ENCODE measurements at regions not wholly inside any gene's neighbourhood (a gene's known extent, or its start where the extent isn't known, plus 50 kb on each side); places are given as distances from the start of the nearest gene placed in this dataset.

GRCh38 chr11:112661571-112661970 lies 299.6 kb upstream of the NCAM1 start:
- no peaks in the 10 kb centered on the region for H3K4me1 ChIP-seq (ENCODE audit: control insufficient read depth, extremely low read depth, insufficient read depth, low read length)
- no peak overlapping the region for H3K9ac ChIP-seq (replicated peaks; ENCODE audit: extremely low read depth, insufficient read depth, low read length)
- dilution Hi-C loops (cut with MboI; ENCODE audit: extremely low pct_ligation_motif_present, low sequenced_read_pairs) (no loop called here), intact Hi-C loops (cut with micrococcal nuclease) (no loop called here)
- no peak overlapping the region for H3K4me3 ChIP-seq (replicated peaks in 1 of 3; ENCODE audit: insufficient read depth in 1 of 3, low read depth in 1 of 3, low read length in 3 of 3)
- no peaks in the 10 kb centered on the region for H3K9me1 ChIP-seq (replicated peaks; ENCODE audit: control insufficient read depth, extremely low read depth, insufficient read depth, low read length)
- no peaks in the 10 kb centered on the region for H3K36me3 ChIP-seq (ENCODE audit: control insufficient read depth in 2 of 2, extremely low read depth in 1 of 2, insufficient read depth in 2 of 2, low read length in 2 of 2)
- H3K79me2 ChIP-seq (ENCODE audit: control insufficient read depth, insufficient read depth, low read length) = no peaks in the 10 kb centered on the region
- no peaks in the 10 kb centered on the region for H3K27me3 ChIP-seq (ENCODE audit: control insufficient read depth in 2 of 2, insufficient read depth in 2 of 2, low read length in 2 of 2)
- no peak overlapping the region for H3K27ac ChIP-seq (ENCODE audit: insufficient read depth, low read depth, low read length)
- TF ChIP-seq MAX (IDR thresholded peaks at IDR 0.05; ENCODE audit: insufficient read depth, insufficient read length) = no peak
- TF ChIP-seq POLR2AphosphoS5 (IDR thresholded peaks at IDR 0.05; ENCODE audit: insufficient read depth, low read depth, low read length) = no peak
- TF ChIP-seq POLR2A (IDR thresholded peaks at IDR 0.05; ENCODE audit: low read depth, low read length) = no peak
- TF ChIP-seq EZH2 (IDR thresholded peaks at IDR 0.05; ENCODE audit: borderline replicate concordance, low read depth, low read length, severe bottlenecking) = no peak
- no peak for TF ChIP-seq FOS (IDR thresholded peaks at IDR 0.05; ENCODE audit: borderline replicate concordance, insufficient read depth, low read length)
- no peak for TF ChIP-seq JUN (IDR thresholded peaks at IDR 0.05; ENCODE audit: borderline replicate concordance, insufficient read depth, insufficient read length, low read depth)
- TF ChIP-seq MYC (IDR thresholded peaks at IDR 0.05; ENCODE audit: low read depth, low read length) = no peak
- FAIRE-seq = no peak
- no peak overlapping the region for H2AFZ ChIP-seq (ENCODE audit: low read depth, low read length)
- DNase-seq (ENCODE audit: low read depth, low spot score) = no peak
- no TSS peak for BruUV-seq (replicated peaks)
- ChIA-PET POLR2A (no interaction called here), CTCF (no interaction called here)
- H3K9me3 ChIP-seq (replicated peaks; ENCODE audit: control insufficient read depth, insufficient read depth, low read length) = no peaks in the 10 kb centered on the region
- H4K20me1 ChIP-seq (replicated peaks; ENCODE audit: control insufficient read depth, extremely low read depth, insufficient read depth, low read length) = no peaks in the 10 kb centered on the region
- H3K4me2 ChIP-seq (ENCODE audit: insufficient read depth, low read length) = no peak overlapping the region

DNA sequence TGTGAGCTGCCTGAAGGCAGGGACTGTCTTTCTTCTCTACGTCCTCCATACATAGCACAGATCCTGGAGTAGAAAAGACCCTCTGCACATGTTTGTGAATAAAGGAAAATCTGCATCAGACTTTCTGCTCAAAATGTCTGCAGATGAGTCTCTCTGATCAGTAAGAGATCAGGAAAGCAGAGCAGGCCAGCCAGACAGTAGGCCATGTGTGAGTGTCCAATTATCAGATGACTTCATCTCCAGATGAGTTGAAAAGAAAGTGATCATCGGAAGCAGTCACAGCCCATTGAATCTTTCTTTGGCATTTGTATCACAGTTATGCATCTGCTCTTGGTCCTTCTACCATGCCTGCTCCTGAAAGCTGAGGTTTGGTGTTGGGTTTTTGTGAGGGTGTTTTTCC lies 298.7 kb upstream of the NCAM1 start:
- DNase-seq (ENCODE audit: low read depth, low spot score) (no peak), FAIRE-seq (no peak)
- Histone ChIP-seq H3K4me3 (replicated peaks in 1 of 3; ENCODE audit: insufficient read depth in 1 of 3, low read depth in 1 of 3, low read length in 3 of 3) (no peak overlapping the region), H3K4me2 (ENCODE audit: insufficient read depth, low read length) (no peak overlapping the region), H3K36me3 (ENCODE audit: control insufficient read depth in 2 of 2, extremely low read depth in 1 of 2, insufficient read depth in 2 of 2, low read length in 2 of 2) (no peaks in the 10 kb centered on the region), H2AFZ (ENCODE audit: low read depth, low read length) (no peak overlapping the region), H3K9me1 (replicated peaks; ENCODE audit: control insufficient read depth, extremely low read depth, insufficient read depth, low read length) (no peaks in the 10 kb centered on the region), H3K27ac (ENCODE audit: insufficient read depth, low read depth, low read length) (no peak overlapping the region), H3K9me3 (replicated peaks; ENCODE audit: control insufficient read depth, insufficient read depth, low read length) (no peaks in the 10 kb centered on the region), H3K79me2 (ENCODE audit: control insufficient read depth, insufficient read depth, low read length) (no peaks in the 10 kb centered on the region), H4K20me1 (replicated peaks; ENCODE audit: control insufficient read depth, extremely low read depth, insufficient read depth, low read length) (no peaks in the 10 kb centered on the region), H3K27me3 (ENCODE audit: control insufficient read depth in 2 of 2, insufficient read depth in 2 of 2, low read length in 2 of 2) (no peaks in the 10 kb centered on the region), H3K4me1 (ENCODE audit: control insufficient read depth, extremely low read depth, insufficient read depth, low read length) (no peaks in the 10 kb centered on the region), H3K9ac (replicated peaks; ENCODE audit: extremely low read depth, insufficient read depth, low read length) (no peak overlapping the region)
- no peak for TF ChIP-seq MYC (IDR thresholded peaks at IDR 0.05; ENCODE audit: low read depth, low read length)
- TF ChIP-seq JUN (IDR thresholded peaks at IDR 0.05; ENCODE audit: borderline replicate concordance, insufficient read depth, insufficient read length, low read depth) = no peak
- no peak for TF ChIP-seq FOS (IDR thresholded peaks at IDR 0.05; ENCODE audit: borderline replicate concordance, insufficient read depth, low read length)
- no peak for TF ChIP-seq POLR2A (IDR thresholded peaks at IDR 0.05; ENCODE audit: low read depth, low read length)
- TF ChIP-seq MAX (IDR thresholded peaks at IDR 0.05; ENCODE audit: insufficient read depth, insufficient read length) = no peak
- TF ChIP-seq EZH2 (IDR thresholded peaks at IDR 0.05; ENCODE audit: borderline replicate concordance, low read depth, low read length, severe bottlenecking) = no peak
- no peak for TF ChIP-seq CTCF (IDR thresholded peaks at IDR 0.05; ENCODE audit: extremely low read depth in 1 of 2, insufficient read depth in 1 of 2, low read depth in 1 of 2, low read length in 2 of 2)
- TF ChIP-seq POLR2AphosphoS5 (IDR thresholded peaks at IDR 0.05; ENCODE audit: insufficient read depth, low read depth, low read length) = no peak
- TF ChIP-seq GATA2 (IDR thresholded peaks at IDR 0.05; ENCODE audit: insufficient read depth, insufficient read length, low read depth, low read length) = no peak
- dilution Hi-C loops (cut with MboI; ENCODE audit: extremely low pct_ligation_motif_present, low sequenced_read_pairs) = no loop called here
- BruUV-seq (replicated peaks) = no TSS peak
- intact Hi-C loops (cut with micrococcal nuclease) = no loop called here
- CTCF ChIA-PET = no interaction called here
- POLR2A ChIA-PET = no interaction called here
